ENCODE measurements at regions not wholly inside any gene's neighbourhood (a gene's known extent, or its start where the extent isn't known, plus 50 kb on each side); places are given as distances from the start of the nearest gene placed in this dataset.

DNA sequence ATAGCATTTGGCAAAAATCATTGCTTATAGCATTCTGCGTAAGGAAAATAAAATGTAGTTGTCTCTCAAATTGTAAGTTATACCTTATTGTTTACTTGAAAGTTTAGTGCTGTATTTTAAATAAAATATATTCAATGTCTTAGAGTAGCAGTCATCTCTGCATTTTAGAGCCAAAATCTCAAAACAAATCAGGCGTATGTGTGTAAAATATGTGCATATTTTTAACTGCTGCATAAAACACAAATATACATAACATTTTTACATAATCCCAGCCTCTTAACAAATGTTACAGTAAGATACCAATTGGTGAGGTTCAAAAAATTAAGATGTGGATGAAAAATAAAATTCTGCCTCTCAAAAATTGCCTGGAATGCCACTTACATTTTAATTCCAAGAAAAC, 145.8 kb upstream of the AGA start:
- H3K9me3 ChIP-seq (ENCODE audit: low read depth, low read length), result no peaks in the 10 kb centered on the region
- TF ChIP-seq, protein P1, sequence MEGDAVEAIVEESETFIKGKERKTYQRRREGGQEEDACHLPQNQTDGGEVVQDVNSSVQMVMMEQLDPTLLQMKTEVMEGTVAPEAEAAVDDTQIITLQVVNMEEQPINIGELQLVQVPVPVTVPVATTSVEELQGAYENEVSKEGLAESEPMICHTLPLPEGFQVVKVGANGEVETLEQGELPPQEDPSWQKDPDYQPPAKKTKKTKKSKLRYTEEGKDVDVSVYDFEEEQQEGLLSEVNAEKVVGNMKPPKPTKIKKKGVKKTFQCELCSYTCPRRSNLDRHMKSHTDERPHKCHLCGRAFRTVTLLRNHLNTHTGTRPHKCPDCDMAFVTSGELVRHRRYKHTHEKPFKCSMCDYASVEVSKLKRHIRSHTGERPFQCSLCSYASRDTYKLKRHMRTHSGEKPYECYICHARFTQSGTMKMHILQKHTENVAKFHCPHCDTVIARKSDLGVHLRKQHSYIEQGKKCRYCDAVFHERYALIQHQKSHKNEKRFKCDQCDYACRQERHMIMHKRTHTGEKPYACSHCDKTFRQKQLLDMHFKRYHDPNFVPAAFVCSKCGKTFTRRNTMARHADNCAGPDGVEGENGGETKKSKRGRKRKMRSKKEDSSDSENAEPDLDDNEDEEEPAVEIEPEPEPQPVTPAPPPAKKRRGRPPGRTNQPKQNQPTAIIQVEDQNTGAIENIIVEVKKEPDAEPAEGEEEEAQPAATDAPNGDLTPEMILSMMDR (IDR thresholded peaks at IDR 0.05; ENCODE audit: extremely low read depth, low read depth, low read length), result no peak
- H3K79me2 ChIP-seq (ENCODE audit: insufficient read depth, low read length), result no peaks in the 10 kb centered on the region
- no peaks in the 10 kb centered on the region for H3K4me1 ChIP-seq (ENCODE audit: insufficient read depth, low read length)
- no peak overlapping the region for H3K4me2 ChIP-seq (ENCODE audit: insufficient read depth, low read length)
- H3K27ac ChIP-seq (ENCODE audit: low read depth, low read length), result no peak overlapping the region
- no peaks in the 10 kb centered on the region for H3K27me3 ChIP-seq (ENCODE audit: insufficient read depth, low read length)
- no peak overlapping the region for H3K4me3 ChIP-seq (ENCODE audit: insufficient read depth, low read length)
- H3K36me3 ChIP-seq (ENCODE audit: insufficient read depth, low read length), result no peaks in the 10 kb centered on the region
- no peak for DNase-seq (ENCODE audit: insufficient read length, low spot score, missing footprints)
- H2AFZ ChIP-seq (ENCODE audit: low read length), result no peak overlapping the region
- H4K20me1 ChIP-seq (ENCODE audit: insufficient read depth, low read length), result no peaks in the 10 kb centered on the region

DNA sequence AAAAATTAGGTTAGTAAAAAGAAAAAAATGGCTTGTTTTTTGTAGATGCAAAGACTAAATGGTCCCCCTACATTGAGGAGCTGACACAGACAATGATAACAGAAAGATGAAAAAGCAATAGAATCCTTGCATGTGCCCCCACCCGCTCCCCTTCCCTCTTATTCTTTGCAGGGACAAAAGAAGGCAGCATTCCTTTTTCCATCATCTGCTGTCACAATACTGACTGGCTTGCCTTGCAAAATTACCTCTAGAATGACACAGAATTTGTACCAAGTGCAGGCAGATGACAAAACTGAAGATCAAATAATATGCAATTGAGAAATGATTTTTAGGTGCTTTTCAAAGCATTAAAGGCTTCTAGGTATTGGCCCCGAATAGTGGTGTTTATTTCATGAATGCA, 153.1 kb upstream of the AGA start:
- Histone ChIP-seq H2AFZ (ENCODE audit: low read length) (no peak overlapping the region), H4K20me1 (ENCODE audit: insufficient read depth, low read length) (no peaks in the 10 kb centered on the region), H3K4me2 (ENCODE audit: insufficient read depth, low read length) (no peak overlapping the region), H3K4me3 (ENCODE audit: insufficient read depth, low read length) (no peak overlapping the region), H3K36me3 (ENCODE audit: insufficient read depth, low read length) (no peaks in the 10 kb centered on the region), H3K9me3 (ENCODE audit: low read depth, low read length) (no peaks in the 10 kb centered on the region), H3K27me3 (ENCODE audit: insufficient read depth, low read length) (no peaks in the 10 kb centered on the region), H3K4me1 (ENCODE audit: insufficient read depth, low read length) (no peaks in the 10 kb centered on the region), H3K27ac (ENCODE audit: low read depth, low read length) (no peak overlapping the region), H3K79me2 (ENCODE audit: insufficient read depth, low read length) (no peaks in the 10 kb centered on the region)
- TF ChIP-seq, protein P1 (IDR thresholded peaks at IDR 0.05; ENCODE audit: extremely low read depth, low read depth, low read length), result no peak
- DNase-seq (ENCODE audit: insufficient read length, low spot score, missing footprints), result no peak

DNA sequence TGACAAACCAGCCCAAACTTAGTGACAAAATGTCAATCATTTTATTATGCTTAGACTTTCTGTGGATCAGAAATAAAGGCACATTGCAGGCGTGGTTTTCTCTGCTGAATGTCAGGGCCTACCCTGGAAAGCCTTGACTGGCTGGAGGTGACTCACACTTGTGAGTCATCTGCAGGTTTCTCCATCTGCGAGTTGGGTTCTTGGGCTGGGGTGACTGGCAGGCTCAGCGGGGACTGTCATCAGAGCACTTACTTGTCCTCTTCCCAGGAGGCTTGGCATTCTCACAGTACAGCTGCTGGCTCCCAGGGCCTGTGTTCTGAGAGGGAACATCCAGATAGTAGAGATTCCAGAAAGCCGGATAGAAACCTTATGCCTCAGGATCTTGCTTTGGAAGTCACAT, 153.8 kb upstream of the AGA start:
- DNase-seq (ENCODE audit: insufficient read length, low spot score, missing footprints), result peak; percentile 93
- no peak overlapping the region for H3K27ac ChIP-seq (ENCODE audit: low read depth, low read length)
- TF ChIP-seq, protein P1 (IDR thresholded peaks at IDR 0.05; ENCODE audit: extremely low read depth, low read depth, low read length), result no peak
- H3K27me3 ChIP-seq (ENCODE audit: insufficient read depth, low read length), result no peaks in the 10 kb centered on the region
- H3K4me3 ChIP-seq (ENCODE audit: insufficient read depth, low read length), result no peak overlapping the region
- H2AFZ ChIP-seq (ENCODE audit: low read length), result no peak overlapping the region
- H3K9me3 ChIP-seq (ENCODE audit: low read depth, low read length), result no peaks in the 10 kb centered on the region
- H4K20me1 ChIP-seq (ENCODE audit: insufficient read depth, low read length), result no peaks in the 10 kb centered on the region
- no peaks in the 10 kb centered on the region for H3K79me2 ChIP-seq (ENCODE audit: insufficient read depth, low read length)
- no peaks in the 10 kb centered on the region for H3K4me1 ChIP-seq (ENCODE audit: insufficient read depth, low read length)
- H3K36me3 ChIP-seq (ENCODE audit: insufficient read depth, low read length), result no peaks in the 10 kb centered on the region
- no peak overlapping the region for H3K4me2 ChIP-seq (ENCODE audit: insufficient read depth, low read length)

GRCh38 chr4:177596991-177597390, 154.8 kb upstream of the AGA start:
- H3K79me2 ChIP-seq (ENCODE audit: insufficient read depth, low read length), result no peaks in the 10 kb centered on the region
- no peak overlapping the region for H3K4me3 ChIP-seq (ENCODE audit: insufficient read depth, low read length)
- H3K4me2 ChIP-seq (ENCODE audit: insufficient read depth, low read length), result no peak overlapping the region
- TF ChIP-seq, protein P1 (IDR thresholded peaks at IDR 0.05; ENCODE audit: extremely low read depth, low read depth, low read length), result no peak
- no peaks in the 10 kb centered on the region for H3K36me3 ChIP-seq (ENCODE audit: insufficient read depth, low read length)
- no peaks in the 10 kb centered on the region for H3K9me3 ChIP-seq (ENCODE audit: low read depth, low read length)
- H3K27ac ChIP-seq (ENCODE audit: low read depth, low read length), result no peak overlapping the region
- H3K4me1 ChIP-seq (ENCODE audit: insufficient read depth, low read length), result no peaks in the 10 kb centered on the region
- no peak for DNase-seq (ENCODE audit: insufficient read length, low spot score, missing footprints)
- H4K20me1 ChIP-seq (ENCODE audit: insufficient read depth, low read length), result no peaks in the 10 kb centered on the region
- no peaks in the 10 kb centered on the region for H3K27me3 ChIP-seq (ENCODE audit: insufficient read depth, low read length)
- no peak overlapping the region for H2AFZ ChIP-seq (ENCODE audit: low read length)
